Mesendoderm (in vitro differentiated cells): ENCODE measurements at regions not wholly inside any gene's neighbourhood (a gene's known extent, or its start where the extent isn't known, plus 50 kb on each side); places are given as distances from the start of the nearest gene placed in this dataset.
"Not testable (repeated sequence)": the region's sequence is repeated elsewhere in the genome, so short reads cannot be mapped to it uniquely, and the experiment has no call there.

Experiments used
- DNase-seq: peaks from one replicate; pipeline ENCODE4 v3.0.0; 2013
- H2AK5ac ChIP-seq: 2 replicates; pipeline ENCODE4 v1.6.1; 2013; ENCODE audit warnings: low read length, inconsistent platforms
- H2BK120ac ChIP-seq: 2 replicates; pipeline ENCODE4 v1.6.1; 2013; ENCODE audit warnings: low read depth, mild to moderate bottlenecking, low read length, moderate library complexity, mixed read lengths
- H2BK15ac ChIP-seq: replicated peaks from 2 replicates; pipeline ENCODE4 v1.6.1; 2013; ENCODE audit warnings: low read depth, mild to moderate bottlenecking, moderate library complexity
- H2BK5ac ChIP-seq: 2 replicates; pipeline ENCODE4 v1.6.1; 2013; ENCODE audit warnings: low read length, inconsistent platforms
- H3K18ac ChIP-seq: 2 replicates; pipeline ENCODE4 v1.6.1; 2013; ENCODE audit warnings: mild to moderate bottlenecking, low read length, mixed read lengths
- H3K23ac ChIP-seq: one replicate; pipeline ENCODE4 v1.6.1; 2013; ENCODE audit warnings: low read length
- H3K27ac ChIP-seq: 2 replicates; pipeline ENCODE4 v1.5.1; 2013; ENCODE audit warnings: low read depth, mild to moderate bottlenecking, inconsistent platforms, low read length, moderate library complexity
- H3K27me3 ChIP-seq: 2 replicates; pipeline ENCODE4 v1.6.1; 2013; ENCODE audit warnings: low read length, control low read depth, mild to moderate bottlenecking, inconsistent platforms; ENCODE audit not compliant: insufficient read depth, poor library complexity
- H3K36me3 ChIP-seq: 2 replicates; pipeline ENCODE4 v1.6.1; 2013; ENCODE audit warnings: low read length, inconsistent platforms; ENCODE audit not compliant: control insufficient read depth, insufficient read depth
- H3K4ac ChIP-seq: one replicate; pipeline ENCODE4 v1.6.1; 2013; ENCODE audit warnings: low read depth, mild to moderate bottlenecking, low read length, moderate library complexity
- H3K4me1 ChIP-seq: 2 replicates; pipeline ENCODE4 v1.6.1; 2013; ENCODE audit warnings: low read depth, low read length, inconsistent platforms; ENCODE audit not compliant: control insufficient read depth
- H3K4me2 ChIP-seq: 2 replicates; pipeline ENCODE4 v1.6.1; 2013; ENCODE audit warnings: low read length
- H3K4me3 ChIP-seq: 2 replicates; pipeline ENCODE4 v1.5.1; 2013; ENCODE audit warnings: mild to moderate bottlenecking, low read length
- H3K56ac ChIP-seq: one replicate; pipeline ENCODE4 v1.6.1; 2013; ENCODE audit warnings: low read length
- H3K79me1 ChIP-seq: 2 replicates; pipeline ENCODE4 v1.6.1; 2013; ENCODE audit warnings: low read length, inconsistent platforms
- H3K79me2 ChIP-seq: 2 replicates; pipeline ENCODE4 v1.6.1; 2013; ENCODE audit warnings: mild to moderate bottlenecking, low read length; ENCODE audit not compliant: control insufficient read depth, insufficient read depth
- H3K9ac ChIP-seq: 2 replicates; pipeline ENCODE4 v1.6.1; 2013; ENCODE audit warnings: low read length, inconsistent platforms
- H4K5ac ChIP-seq: one replicate; pipeline ENCODE4 v1.6.1; 2013; ENCODE audit warnings: low read length
- H4K8ac ChIP-seq: one replicate; pipeline ENCODE4 v1.6.1; 2013; ENCODE audit warnings: low read depth, mild to moderate bottlenecking, control low read depth, low read length, moderate library complexity
- WGBS: extraction: QIAGEN DNeasy Blood & Tissue Kit; methylation state at CpG from one replicate; pipeline ENCODE4 v1.1.7; 2013; ENCODE audit warnings: low lambda C conversion rate, missing lambda C conversion rate; ENCODE audit not compliant: insufficient coverage; ENCODE audit errors: extremely low coverage; 5-methylcytosine and 5-hydroxymethylcytosine counted together

DNA sequence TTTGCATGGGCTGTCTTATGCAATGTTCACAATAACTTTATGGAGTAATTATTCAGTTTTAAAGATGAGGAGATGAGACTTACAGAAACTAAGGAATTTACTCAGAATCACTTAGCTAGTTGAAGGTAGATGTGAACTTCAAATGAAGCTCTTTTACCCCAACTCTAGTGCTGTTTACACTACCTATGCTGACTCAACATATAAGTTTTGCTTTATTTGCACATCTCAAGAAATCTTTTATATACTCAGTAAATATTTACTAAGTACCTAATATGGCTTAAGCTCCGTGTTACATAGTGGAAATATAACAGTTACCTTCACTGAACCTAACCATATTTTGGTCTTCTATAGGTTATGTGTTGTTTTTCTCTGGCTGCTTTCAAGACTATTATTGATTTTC is 293.2 kb downstream of the ANXA1 start:
- Histone ChIP-seq H3K27ac (no peak overlapping the region), H3K4ac (no peak overlapping the region), H3K4me3 (no peak overlapping the region), H3K4me1 (peaks cover 4% of the 10 kb centered on the region), H3K56ac (no peak overlapping the region), H3K4me2 (no peak overlapping the region), H4K8ac (no peak overlapping the region), H3K27me3 (no peaks in the 10 kb centered on the region), H3K36me3 (no peaks in the 10 kb centered on the region), H3K23ac (no peak overlapping the region), H2BK120ac (no peak overlapping the region), H3K9ac (no peak overlapping the region), H2BK5ac (no peak overlapping the region), H3K79me1 (no peaks in the 10 kb centered on the region), H3K18ac (no peak overlapping the region), H2BK15ac (no peak overlapping the region), H3K79me2 (no peaks in the 10 kb centered on the region), H4K5ac (no peak overlapping the region), H2AK5ac (no peak overlapping the region)
- DNase-seq = no peak
- WGBS = no CpG with 5 or more reads among the region's 1 CpG

DNA sequence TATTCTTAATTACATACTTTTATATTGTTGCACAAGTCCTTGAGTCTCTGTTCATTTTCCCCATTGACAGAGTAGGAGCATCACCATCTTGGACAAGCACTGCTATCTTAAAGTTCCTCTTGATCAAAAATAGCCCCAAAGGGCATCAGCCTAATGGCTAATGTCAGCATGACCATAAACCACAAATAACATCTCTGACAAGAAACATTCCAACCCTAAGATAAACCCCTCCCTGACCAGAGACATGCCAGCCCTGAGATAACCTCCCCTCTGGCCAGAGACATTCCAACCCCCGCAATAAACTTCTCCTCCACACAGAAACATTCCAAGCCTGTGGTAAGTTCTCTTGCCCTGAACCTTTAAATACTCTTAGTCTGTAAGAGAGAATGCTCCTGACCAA is 293.7 kb downstream of the ANXA1 start:
- H3K36me3 ChIP-seq, H2BK5ac ChIP-seq, H3K18ac ChIP-seq, H3K79me1 ChIP-seq, H3K4ac ChIP-seq, H3K27me3 ChIP-seq, H2BK15ac ChIP-seq, H4K8ac ChIP-seq, H3K23ac ChIP-seq, H3K56ac ChIP-seq, H2AK5ac ChIP-seq, H3K4me3 ChIP-seq, H2BK120ac ChIP-seq, H3K9ac ChIP-seq, H3K79me2 ChIP-seq, H3K27ac ChIP-seq, H3K4me2 ChIP-seq, H3K4me1 ChIP-seq, H4K5ac ChIP-seq: not testable (repeated sequence)
- WGBS = no CpG with 5 or more reads among the region's 1 CpG
- DNase-seq = peak; percentile 85

GRCh38 chr9:73446306-73446705 is 294.6 kb downstream of the ANXA1 start:
- Histone ChIP-seq H3K4ac (no peak overlapping the region), H3K4me2 (no peak overlapping the region), H3K27me3 (no peaks in the 10 kb centered on the region), H3K4me1 (peaks cover 4% of the 10 kb centered on the region), H3K56ac (no peak overlapping the region), H2BK15ac (no peak overlapping the region), H3K36me3 (no peaks in the 10 kb centered on the region), H4K5ac (no peak overlapping the region), H3K79me2 (no peaks in the 10 kb centered on the region), H3K4me3 (no peak overlapping the region), H3K79me1 (no peaks in the 10 kb centered on the region), H2BK120ac (no peak overlapping the region), H3K9ac (no peak overlapping the region), H3K18ac (no peak overlapping the region), H4K8ac (no peak overlapping the region), H3K27ac (no peak overlapping the region), H2AK5ac (no peak overlapping the region), H2BK5ac (no peak overlapping the region), H3K23ac (no peak overlapping the region)
- DNase-seq = no peak

DNA sequence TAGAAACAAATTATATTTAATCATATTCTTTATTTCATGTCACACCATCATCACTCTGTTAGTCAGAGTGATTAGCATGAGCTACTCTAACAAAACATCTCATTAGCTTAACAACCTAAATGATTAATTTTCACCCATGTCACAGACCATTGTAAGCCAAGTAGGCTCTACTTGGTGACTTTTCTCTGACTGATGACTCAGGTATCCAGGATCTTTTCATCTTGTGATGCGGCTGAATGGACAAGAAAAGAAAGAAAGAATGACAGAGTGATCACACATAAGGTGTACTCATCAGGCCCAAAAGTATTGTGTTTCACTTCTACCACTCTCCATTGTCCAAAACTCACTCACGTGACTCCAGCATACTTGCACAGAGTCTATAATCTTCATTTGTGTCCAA is 299.3 kb downstream of the ANXA1 start:
- WGBS = no CpG with 5 or more reads among the region's 2 CpGs
- H2AK5ac ChIP-seq = no peak overlapping the region
- H3K56ac ChIP-seq = no peak overlapping the region
- H3K23ac ChIP-seq = no peak overlapping the region
- no peaks in the 10 kb centered on the region for H3K36me3 ChIP-seq
- no peak overlapping the region for H4K5ac ChIP-seq
- H2BK5ac ChIP-seq = no peak overlapping the region
- H3K27ac ChIP-seq = no peak overlapping the region
- no peak overlapping the region for H3K18ac ChIP-seq
- no peak overlapping the region for H4K8ac ChIP-seq
- no peak overlapping the region for H2BK120ac ChIP-seq
- H3K79me1 ChIP-seq = no peaks in the 10 kb centered on the region
- no peak overlapping the region for H3K9ac ChIP-seq
- no peaks in the 10 kb centered on the region for H3K27me3 ChIP-seq
- no peaks in the 10 kb centered on the region for H3K79me2 ChIP-seq
- H2BK15ac ChIP-seq = no peak overlapping the region
- no peak overlapping the region for H3K4me2 ChIP-seq
- no peak for DNase-seq
- no peak overlapping the region for H3K4me3 ChIP-seq
- H3K4me1 ChIP-seq = no peaks in the 10 kb centered on the region
- H3K4ac ChIP-seq = no peak overlapping the region

GRCh38 chr9:73459817-73460216 is 308.2 kb downstream of the ANXA1 start:
- H3K4me1 ChIP-seq = no peaks in the 10 kb centered on the region
- no peak overlapping the region for H3K4me3 ChIP-seq
- no peaks in the 10 kb centered on the region for H3K36me3 ChIP-seq
- H3K23ac ChIP-seq = no peak overlapping the region
- no peak overlapping the region for H2BK5ac ChIP-seq
- H4K8ac ChIP-seq = no peak overlapping the region
- H3K56ac ChIP-seq = no peak overlapping the region
- no peak overlapping the region for H3K4me2 ChIP-seq
- no peak overlapping the region for H2AK5ac ChIP-seq
- no peak overlapping the region for H2BK120ac ChIP-seq
- no peak overlapping the region for H2BK15ac ChIP-seq
- H3K18ac ChIP-seq = no peak overlapping the region
- H3K4ac ChIP-seq = no peak overlapping the region
- no peak for DNase-seq
- no peak overlapping the region for H3K27ac ChIP-seq
- no peaks in the 10 kb centered on the region for H3K27me3 ChIP-seq
- no peaks in the 10 kb centered on the region for H3K79me2 ChIP-seq
- H3K9ac ChIP-seq = no peak overlapping the region
- no peaks in the 10 kb centered on the region for H3K79me1 ChIP-seq
- H4K5ac ChIP-seq = no peak overlapping the region

GRCh38 chr9:73468716-73469115 is 317.1 kb downstream of the ANXA1 start:
- H3K56ac ChIP-seq = no peak overlapping the region
- H3K27me3 ChIP-seq = no peaks in the 10 kb centered on the region
- H4K5ac ChIP-seq = no peak overlapping the region
- WGBS = no CpG with 5 or more reads among the region's 1 CpG
- no peak overlapping the region for H2BK120ac ChIP-seq
- no peak overlapping the region for H2BK5ac ChIP-seq
- H3K4me1 ChIP-seq = no peaks in the 10 kb centered on the region
- H3K18ac ChIP-seq = no peak overlapping the region
- H2AK5ac ChIP-seq = no peak overlapping the region
- H3K36me3 ChIP-seq = no peaks in the 10 kb centered on the region
- no peaks in the 10 kb centered on the region for H3K79me2 ChIP-seq
- H3K4ac ChIP-seq = no peak overlapping the region
- H3K27ac ChIP-seq = no peak overlapping the region
- no peak overlapping the region for H3K4me2 ChIP-seq
- H4K8ac ChIP-seq = no peak overlapping the region
- no peak for DNase-seq
- H3K79me1 ChIP-seq = no peaks in the 10 kb centered on the region
- H2BK15ac ChIP-seq = no peak overlapping the region
- H3K23ac ChIP-seq = no peak overlapping the region
- H3K9ac ChIP-seq = no peak overlapping the region
- H3K4me3 ChIP-seq = no peak overlapping the region
